K562 (cell line): ENCODE measurements at regions not wholly inside any gene's neighbourhood (a gene's known extent, or its start where the extent isn't known, plus 50 kb on each side); places are given as distances from the start of the nearest gene placed in this dataset.

Source experiments
- ATAC-seq: fragments of 200-7000 bp; cut with Tn5 transposase; 3 replicates; pipeline ENCODE4 v1.9.1; 2020; ENCODE audit warnings: moderate library complexity
- BruUV-seq: library from RNA; stranded (reverse); fragments of 400-500 nt; replicated peaks from 2 replicates; lab custom pipeline; 2021; lab: Mats Ljungman, UMichigan
- CTCF ChIA-PET: fragments of 300-600 bp; formaldehyde crosslinking; extraction: SDS; loops from one replicate; lab custom pipeline; 2021; ENCODE audit warnings: low intra/inter-chr PET ratio; lab: Yijun Ruan, JAX
- POLR2A ChIA-PET: fragments of 300-600, 350-650 bp; sonication (Branson Sonifier 250); formaldehyde crosslinking; extraction: SDS; loops from one replicate; lab custom pipeline; 2021; ENCODE audit warnings: antibody characterized with exemption, inconsistent platforms; lab: Yijun Ruan, JAX
- DNase-seq, 4 experiments: peaks; one replicate each; pipeline versions ENCODE4 v3.0.0 to v3.0.0-alpha.2; 2011 to 2018; ENCODE audit warnings: low spot score in 3 of 4, mixed read lengths in 3 of 4; ENCODE audit errors: extremely low read depth in 1 of 4
- FAIRE-seq: peaks from 2 replicates; lab custom pipeline; 2011; peaks lifted over from hg19 to GRCh38; lab: Jason Lieb, UNC
- H2AFZ ChIP-seq: 2 replicates; pipeline ENCODE4 v1.6.0; 2011; ENCODE audit warnings: low read depth, low read length, control low read depth, inconsistent platforms
- H3K27ac ChIP-seq: fragments of 200-600 bp; 3 replicates; pipeline ENCODE4 v1.8.0; 2011; ENCODE audit warnings: low read depth, mild to moderate bottlenecking, control low read depth, inconsistent platforms, low read length, moderate library complexity, mixed read lengths; ENCODE audit errors: extremely low read depth
- H3K27me3 ChIP-seq, 2 experiments: fragments of 300-600 bp in 1 of 2; 2 replicates in 1 of 2; 3 replicates in 1 of 2; pipeline versions ENCODE4 v1.6.0 to v1.8.0; 2011; ENCODE audit warnings: inconsistent platforms in 2 of 2, low read length in 2 of 2, mild to moderate bottlenecking in 1 of 2, mixed read lengths in 1 of 2, moderate library complexity in 1 of 2; ENCODE audit not compliant: control insufficient read depth in 2 of 2, insufficient read depth in 2 of 2
- H3K36me3 ChIP-seq: fragments of 300-600 bp; 3 replicates; pipeline ENCODE4 v1.8.0; 2011; ENCODE audit warnings: mild to moderate bottlenecking, low read length, inconsistent platforms; ENCODE audit not compliant: control insufficient read depth, insufficient read depth
- H3K4me1 ChIP-seq, 2 experiments: fragments of 200-600 bp in 1 of 2; replicated peaks in 1 of 2; 2 replicates in 1 of 2; 3 replicates in 1 of 2; pipeline versions ENCODE4 v1.5.1 to v1.8.0; 2011; ENCODE audit warnings: inconsistent platforms in 2 of 2, low read length in 2 of 2, mild to moderate bottlenecking in 1 of 2, mixed read lengths in 1 of 2, moderate library complexity in 1 of 2; ENCODE audit not compliant: control insufficient read depth in 2 of 2, insufficient read depth in 2 of 2
- H3K4me2 ChIP-seq: 2 replicates; pipeline ENCODE4 v1.6.1; 2011; ENCODE audit warnings: low read length, control low read depth, inconsistent platforms, mixed read lengths; ENCODE audit not compliant: insufficient read depth
- H3K4me3 ChIP-seq: fragments of 200-600 bp; sonication (generic), shearing (Covaris generic); 2 replicates; pipeline ENCODE4 v1.5.1; 2016; ENCODE audit warnings: control low read depth, inconsistent platforms
- H3K79me2 ChIP-seq: fragments of 200-600 bp; 3 replicates; pipeline ENCODE4 v1.8.0; 2011; ENCODE audit warnings: low read length, inconsistent platforms; ENCODE audit not compliant: control insufficient read depth, insufficient read depth
- H3K9ac ChIP-seq, 2 experiments: 2 replicates each; pipeline versions ENCODE4 v1.6.0 to v1.6.1; 2011; ENCODE audit warnings: low read depth in 2 of 2, low read length in 2 of 2, control low read depth in 1 of 2, inconsistent platforms in 1 of 2, mild to moderate bottlenecking in 1 of 2, mixed read lengths in 1 of 2; ENCODE audit not compliant: insufficient read depth in 1 of 2
- H3K9me1 ChIP-seq: one replicate; pipeline ENCODE4 v1.6.0; 2011; ENCODE audit warnings: inconsistent platforms, mild to moderate bottlenecking, low read length, moderate library complexity; ENCODE audit not compliant: control insufficient read depth, insufficient read depth
- H3K9me3 ChIP-seq: replicated peaks from 2 replicates; pipeline ENCODE4 v1.5.1; 2011; ENCODE audit warnings: low read depth, low read length, inconsistent platforms; ENCODE audit not compliant: control insufficient read depth, insufficient read depth
- H4K20me1 ChIP-seq: replicated peaks from 2 replicates; pipeline ENCODE4 v1.6.1; 2011; ENCODE audit warnings: low read length, inconsistent platforms, mixed read lengths; ENCODE audit not compliant: control insufficient read depth, insufficient read depth
- ADNP ChIP-seq: fragments of 200-800 bp; sonication (Bioruptor generic); IDR thresholded peaks from 2 replicates; pipeline ENCODE4 v1.6.1; 2016; ENCODE audit warnings: missing genetic modification characterization, missing compliant biosample characterization
- ATF4 ChIP-seq: fragments of 450-650 bp; formaldehyde crosslinking; IDR thresholded peaks from 2 replicates; pipeline ENCODE4 v1.4.0; 2022; ENCODE audit warnings: mild to moderate bottlenecking, moderate library complexity
- CBX5 ChIP-seq: IDR thresholded peaks from 2 replicates; pipeline ENCODE4 v1.6.1; 2014; ENCODE audit warnings: low read depth, borderline replicate concordance
- ETS2 ChIP-seq: IDR thresholded peaks from 2 replicates; pipeline ENCODE4 v1.6.1; 2016; ENCODE audit warnings: borderline replicate concordance, missing genetic modification characterization, mild to moderate bottlenecking, moderate library complexity, missing compliant biosample characterization; ENCODE audit not compliant: poor library complexity, severe bottlenecking
- EWSR1 ChIP-seq: fragments of 450-650 bp; IDR thresholded peaks from 2 replicates; pipeline ENCODE4 v1.6.1; 2018; ENCODE audit warnings: borderline replicate concordance, mild to moderate bottlenecking, low read depth, moderate library complexity; ENCODE audit not compliant: partially characterized antibody
- IRF2 ChIP-seq: sonication (generic); formaldehyde crosslinking; IDR thresholded peaks from 2 replicates; pipeline ENCODE4 v1.8.1; 2022; ENCODE audit warnings: mild to moderate bottlenecking, missing genetic modification reagents
- MTA1 ChIP-seq: fragments of 450-650 bp; IDR thresholded peaks from 2 replicates; pipeline ENCODE4 v1.6.1; 2017; ENCODE audit warnings: borderline replicate concordance
- RBM39 ChIP-seq: fragments of 200-400 bp; formaldehyde crosslinking; optimal IDR thresholded peaks from 2 replicates; pipeline ENCODE3; 2018; ENCODE audit warnings: low read depth, low read length
- SMARCC2 ChIP-seq: fragments of 450-650 bp; IDR thresholded peaks from 2 replicates; pipeline ENCODE4 v1.6.1; 2017; ENCODE audit warnings: antibody characterized with exemption, moderate library complexity, mild to moderate bottlenecking, low read depth
- SUPT5H ChIP-seq: fragments of 450-650 bp; IDR thresholded peaks from 2 replicates; pipeline ENCODE4 v1.6.1; 2016
- U2AF2 ChIP-seq: fragments of 200-400 bp; formaldehyde crosslinking; optimal IDR thresholded peaks from 2 replicates; pipeline ENCODE3; 2017; ENCODE audit warnings: low read depth, mild to moderate bottlenecking, low read length
- YY1 ChIP-seq, 3 experiments: IDR thresholded peaks; 2 replicates each; pipeline ENCODE4 v1.6.1; 2011; ENCODE audit warnings: low read length in 2 of 3, mild to moderate bottlenecking in 2 of 3, moderate library complexity in 2 of 3, borderline replicate concordance in 1 of 3, control low read depth in 1 of 3, low read depth in 1 of 3; ENCODE audit not compliant: insufficient read depth in 3 of 3, insufficient replicate concordance in 2 of 3, control insufficient read depth in 1 of 3, insufficient read length in 1 of 3; ENCODE audit errors: extremely low read depth in 1 of 3
- ZBTB11 ChIP-seq, 3 experiments: fragments of 200-800 bp in 1 of 3; fragments of 250-450 bp in 1 of 3; fragments of 450-650 bp in 1 of 3; sonication (Bioruptor Pico) in 1 of 3; sonication (Bioruptor generic) in 1 of 3; formaldehyde crosslinking in 1 of 3; IDR thresholded peaks; 2 replicates each; pipeline versions ENCODE4 v1.6.1 to v1.8.0; 2016 to 2022; ENCODE audit warnings: mild to moderate bottlenecking in 2 of 3, missing genetic modification characterization in 2 of 3, missing compliant biosample characterization in 1 of 3, moderate library complexity in 1 of 3
- WGBS: fragments of 100-300 bp; shearing (Covaris generic); methylation state at CpG from one replicate; pipeline ENCODE4 v1.1.6; 2016; ENCODE audit warnings: low coverage, mixed read lengths; ENCODE audit not compliant: insufficient coverage; ENCODE audit errors: missing lambda C conversion rate; 5-methylcytosine and 5-hydroxymethylcytosine counted together
- in situ Hi-C: fragments of 300-500 bp; cut with MboI; formaldehyde crosslinking; loops from 4 replicates; pipeline ENCODE4 v1.15.0; 2018; ENCODE audit warnings: inconsistent platforms, mixed read lengths
- intact Hi-C: fragments of 100-400 bp; cut with micrococcal nuclease; formaldehyde crosslinking; loops from 2 replicates; pipeline ENCODE4 v1.14.2; 2022

GRCh38 chr20:53887973-53888372 lies 182.4 kb downstream of the BCAS1 start:
- no peaks in the 10 kb centered on the region for H3K79me2 ChIP-seq
- H3K4me2 ChIP-seq, result no peak overlapping the region
- H3K4me1 ChIP-seq, result peaks cover 0 to 2% of the 10 kb centered on the region in 2 experiments; a peak in 1 of 5 replicates
- FAIRE-seq (no peak), DNase-seq (no peak), ATAC-seq (no peak)
- ChIA-PET CTCF (no interaction called here), POLR2A (no interaction called here)
- in situ Hi-C loops, result no loop called here
- no TSS peak for BruUV-seq
- no peaks in the 10 kb centered on the region for H3K27me3 ChIP-seq
- no peak overlapping the region for H3K9ac ChIP-seq
- H3K9me1 ChIP-seq, result no peaks in the 10 kb centered on the region
- H2AFZ ChIP-seq, result no peak overlapping the region
- no peaks in the 10 kb centered on the region for H4K20me1 ChIP-seq
- TF ChIP-seq U2AF2 (no peak), ETS2 (tag) (no peak), ATF4 (CRISPR knock-in tag) (no peak), IRF2 (CRISPR knock-in tag) (no peak), SMARCC2 (no peak), CBX5 (no peak), EWSR1 (peak; percentile 10), YY1 (IDR thresholded peaks at IDR 0.05; ENCODE audit: borderline replicate concordance in 1 of 3, control insufficient read depth in 1 of 3, extremely low read depth in 1 of 3, insufficient read depth in 3 of 3, insufficient read length in 1 of 3, insufficient replicate concordance in 2 of 3, low read depth in 1 of 3, low read length in 2 of 3) (no peak), ZBTB11 (CRISPR knock-in tag; IDR thresholded peaks at IDR 0.05) (peak in 1 of 3 experiments; percentile 90; a peak in 2 of 6 replicates), RBM39 (no peak), MTA1 (no peak), ADNP (tag) (no peak), SUPT5H (no peak)
- 59% methylated on average over 10 of the region's 10 CpGs for WGBS
- H3K4me3 ChIP-seq, result no peak overlapping the region
- no peaks in the 10 kb centered on the region for H3K36me3 ChIP-seq
- H3K9me3 ChIP-seq, result no peaks in the 10 kb centered on the region
- no peak overlapping the region for H3K27ac ChIP-seq
- intact Hi-C loops, result no loop called here
